ENCODE measurements at regions not wholly inside any gene's neighbourhood (a gene's known extent, or its start where the extent isn't known, plus 50 kb on each side); places are given as distances from the start of the nearest gene placed in this dataset.

GRCh38 chr2:144233317-144233716 lies 286.6 kb downstream of the ZEB2 start:
- H3K27ac Mint-ChIP-seq, result peak overlapping the region; percentile 50
- TF ChIP-seq CTCF (IDR thresholded peaks at IDR 0.05; ENCODE audit: unreplicated experiment), result no peak
- no peaks in the 10 kb centered on the region for H3K27me3 Mint-ChIP-seq (ENCODE audit: low read depth)
- DNase-seq (ENCODE audit: low spot score in 2 of 2, unreplicated experiment in 2 of 2), result no peak
- H3K36me3 Mint-ChIP-seq, result peaks cover 2% of the 10 kb centered on the region
- H3K4me3 Mint-ChIP-seq, result no peak overlapping the region
- H3K4me1 Mint-ChIP-seq, result peaks cover 52% of the 10 kb centered on the region
- H3K9me3 Mint-ChIP-seq, result no peaks in the 10 kb centered on the region

GRCh38 chr2:144230448-144231085 lies 289.4 kb downstream of the ZEB2 start:
- Mint-ChIP-seq H3K27ac (no peak overlapping the region), H3K4me1 (peaks cover 44% of the 10 kb centered on the region), H3K9me3 (no peaks in the 10 kb centered on the region), H3K36me3 (peaks cover 2% of the 10 kb centered on the region), H3K4me3 (no peak overlapping the region), H3K27me3 (ENCODE audit: low read depth) (no peaks in the 10 kb centered on the region)
- TF ChIP-seq CTCF (IDR thresholded peaks at IDR 0.05; ENCODE audit: unreplicated experiment), result no peak
- DNase-seq (ENCODE audit: low spot score in 2 of 2, unreplicated experiment in 2 of 2), result no peak

- H3K27me3 Mint-ChIP-seq (ENCODE audit: low read depth), result no peaks in the 10 kb centered on the region
- H3K4me3 Mint-ChIP-seq, result no peak overlapping the region
- H3K9me3 Mint-ChIP-seq, result no peaks in the 10 kb centered on the region
- peaks cover 40% of the 10 kb centered on the region for H3K4me1 Mint-ChIP-seq
- no peak for DNase-seq (ENCODE audit: low spot score in 2 of 2, unreplicated experiment in 2 of 2)
- H3K36me3 Mint-ChIP-seq, result peaks cover 2% of the 10 kb centered on the region
- no peak overlapping the region for H3K27ac Mint-ChIP-seq
- no peak for TF ChIP-seq CTCF (IDR thresholded peaks at IDR 0.05; ENCODE audit: unreplicated experiment)
Measured at GRCh38 chr2:144230033-144230432, 289.9 kb downstream of the ZEB2 start.

GRCh38 chr2:144229296-144229695 lies 290.6 kb downstream of the ZEB2 start:
- no peak overlapping the region for H3K27ac Mint-ChIP-seq
- no peak for DNase-seq (ENCODE audit: low spot score in 2 of 2, unreplicated experiment in 2 of 2)
- H3K4me3 Mint-ChIP-seq, result no peak overlapping the region
- H3K27me3 Mint-ChIP-seq (ENCODE audit: low read depth), result no peaks in the 10 kb centered on the region
- TF ChIP-seq CTCF (IDR thresholded peaks at IDR 0.05; ENCODE audit: unreplicated experiment), result no peak
- H3K36me3 Mint-ChIP-seq, result peaks cover 2% of the 10 kb centered on the region
- H3K9me3 Mint-ChIP-seq, result no peaks in the 10 kb centered on the region
- H3K4me1 Mint-ChIP-seq, result peaks cover 34% of the 10 kb centered on the region

- no peak overlapping the region for H3K27ac Mint-ChIP-seq
- H3K27me3 Mint-ChIP-seq (ENCODE audit: low read depth), result no peaks in the 10 kb centered on the region
- H3K36me3 Mint-ChIP-seq, result peaks cover 2% of the 10 kb centered on the region
- H3K4me3 Mint-ChIP-seq, result no peak overlapping the region
- H3K9me3 Mint-ChIP-seq, result no peaks in the 10 kb centered on the region
- no peak for DNase-seq (ENCODE audit: low spot score in 2 of 2, unreplicated experiment in 2 of 2)
- no peak for TF ChIP-seq CTCF (IDR thresholded peaks at IDR 0.05; ENCODE audit: unreplicated experiment)
- peaks cover 18% of the 10 kb centered on the region for H3K4me1 Mint-ChIP-seq
Measured at GRCh38 chr2:144227427-144228105, 292.4 kb downstream of the ZEB2 start.
